ENCODE measurements at regions not wholly inside any gene's neighbourhood (a gene's known extent, or its start where the extent isn't known, plus 50 kb on each side); places are given as distances from the start of the nearest gene placed in this dataset.

DNA sequence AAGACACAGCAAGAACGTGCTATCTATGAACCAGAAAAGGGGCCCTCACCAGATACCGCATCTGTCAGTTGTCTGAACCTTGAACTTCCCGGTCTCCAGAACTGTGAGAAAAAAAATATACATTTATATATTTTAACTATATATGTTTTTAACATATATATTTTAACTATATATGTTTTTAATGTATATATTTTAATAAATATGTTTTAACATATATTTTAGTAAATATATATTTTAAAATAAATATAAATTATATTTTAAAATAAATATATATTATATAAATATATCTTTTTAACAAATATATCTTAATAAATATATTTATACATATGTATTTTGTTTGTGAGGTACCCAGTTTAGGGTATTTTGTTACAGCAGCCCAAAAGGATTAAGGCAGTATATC is 958.2 kb upstream of the AUTS2 start:
- H3K27me3 ChIP-seq (ENCODE audit: control insufficient read depth, insufficient read depth, low read length), result no peaks in the 10 kb centered on the region
- no peaks in the 10 kb centered on the region for H3K9me3 ChIP-seq (ENCODE audit: control insufficient read depth, low read length)
- no peak overlapping the region for H3K4me3 ChIP-seq (ENCODE audit: low read length)
- no peaks in the 10 kb centered on the region for H3K4me1 ChIP-seq (ENCODE audit: control insufficient read depth, insufficient read depth, low read length)
- no peaks in the 10 kb centered on the region for H3K36me3 ChIP-seq (ENCODE audit: control insufficient read depth, insufficient read depth, low read length)
- H3K9ac ChIP-seq (ENCODE audit: low read length), result no peak overlapping the region

DNA sequence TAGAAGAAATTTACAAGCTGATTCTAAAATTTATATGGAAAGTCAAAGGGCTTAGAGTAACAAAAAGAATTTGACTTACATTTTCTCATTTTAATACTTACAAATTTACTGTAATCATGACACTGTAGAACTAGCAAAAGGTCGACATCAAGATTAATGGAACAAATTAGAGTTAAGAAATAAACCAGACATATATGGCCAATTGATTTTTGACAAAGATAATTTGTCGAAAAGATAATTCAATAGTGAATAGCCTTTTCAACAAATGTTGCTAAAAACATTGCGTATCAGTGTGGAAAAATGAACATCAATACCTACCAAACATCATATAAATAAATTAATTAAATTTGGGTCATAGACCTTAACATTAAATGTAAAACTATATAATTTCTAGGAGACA is 955.5 kb upstream of the AUTS2 start:
- no peaks in the 10 kb centered on the region for H3K27me3 ChIP-seq (ENCODE audit: control insufficient read depth, insufficient read depth, low read length)
- H3K9ac ChIP-seq (ENCODE audit: low read length), result no peak overlapping the region
- no peaks in the 10 kb centered on the region for H3K9me3 ChIP-seq (ENCODE audit: control insufficient read depth, low read length)
- no peaks in the 10 kb centered on the region for H3K4me1 ChIP-seq (ENCODE audit: control insufficient read depth, insufficient read depth, low read length)
- H3K4me3 ChIP-seq (ENCODE audit: low read length), result no peak overlapping the region
- no peaks in the 10 kb centered on the region for H3K36me3 ChIP-seq (ENCODE audit: control insufficient read depth, insufficient read depth, low read length)

DNA sequence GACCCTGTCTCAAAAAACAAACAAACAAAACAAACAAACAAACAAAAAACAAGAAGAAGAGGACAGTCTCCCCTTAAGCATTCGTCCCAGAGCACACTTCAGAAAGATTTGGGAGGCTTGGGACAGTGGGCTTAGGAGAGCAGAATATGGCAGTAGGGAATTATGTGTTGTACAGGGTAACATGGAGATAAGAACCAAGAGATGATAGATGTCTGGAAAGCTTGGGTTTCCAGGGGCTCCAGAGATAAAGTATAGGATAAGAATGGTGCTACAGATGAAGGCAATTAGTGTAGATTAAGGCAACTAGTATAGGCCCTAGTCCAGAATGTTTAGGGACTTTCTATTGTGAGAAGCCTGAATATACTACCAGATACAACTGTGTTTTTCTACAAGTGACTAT is 934.9 kb upstream of the AUTS2 start:
- H3K9me3 ChIP-seq (ENCODE audit: control insufficient read depth, low read length), result no peaks in the 10 kb centered on the region
- H3K4me3 ChIP-seq (ENCODE audit: low read length), result no peak overlapping the region
- H3K27me3 ChIP-seq (ENCODE audit: control insufficient read depth, insufficient read depth, low read length), result no peaks in the 10 kb centered on the region
- H3K4me1 ChIP-seq (ENCODE audit: control insufficient read depth, insufficient read depth, low read length), result no peaks in the 10 kb centered on the region
- no peak overlapping the region for H3K9ac ChIP-seq (ENCODE audit: low read length)
- no peaks in the 10 kb centered on the region for H3K36me3 ChIP-seq (ENCODE audit: control insufficient read depth, insufficient read depth, low read length)

DNA sequence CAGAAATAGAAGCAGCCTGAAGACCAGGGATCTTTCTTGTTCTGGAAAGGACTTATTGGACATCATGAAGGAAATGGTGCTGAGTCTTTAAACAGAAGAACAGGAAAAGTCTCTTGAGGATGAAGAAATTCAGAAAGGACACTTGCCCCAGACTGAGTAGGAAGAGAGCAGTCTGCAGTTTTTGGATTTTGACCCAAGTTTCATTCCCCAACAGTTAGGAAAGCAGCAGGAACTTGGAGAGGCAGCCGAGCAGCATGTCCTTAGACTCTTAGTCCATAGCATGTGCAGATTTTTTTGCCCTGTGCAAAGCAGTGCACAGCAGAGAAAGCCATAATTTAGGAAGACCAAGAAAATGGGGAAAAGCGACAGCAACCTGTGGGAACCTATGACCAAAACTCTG is 927.2 kb upstream of the AUTS2 start:
- no peaks in the 10 kb centered on the region for H3K27me3 ChIP-seq (ENCODE audit: control insufficient read depth, insufficient read depth, low read length)
- H3K4me1 ChIP-seq (ENCODE audit: control insufficient read depth, insufficient read depth, low read length), result no peaks in the 10 kb centered on the region
- H3K4me3 ChIP-seq (ENCODE audit: low read length), result no peak overlapping the region
- no peaks in the 10 kb centered on the region for H3K36me3 ChIP-seq (ENCODE audit: control insufficient read depth, insufficient read depth, low read length)
- no peaks in the 10 kb centered on the region for H3K9me3 ChIP-seq (ENCODE audit: control insufficient read depth, low read length)
- H3K9ac ChIP-seq (ENCODE audit: low read length), result no peak overlapping the region

DNA sequence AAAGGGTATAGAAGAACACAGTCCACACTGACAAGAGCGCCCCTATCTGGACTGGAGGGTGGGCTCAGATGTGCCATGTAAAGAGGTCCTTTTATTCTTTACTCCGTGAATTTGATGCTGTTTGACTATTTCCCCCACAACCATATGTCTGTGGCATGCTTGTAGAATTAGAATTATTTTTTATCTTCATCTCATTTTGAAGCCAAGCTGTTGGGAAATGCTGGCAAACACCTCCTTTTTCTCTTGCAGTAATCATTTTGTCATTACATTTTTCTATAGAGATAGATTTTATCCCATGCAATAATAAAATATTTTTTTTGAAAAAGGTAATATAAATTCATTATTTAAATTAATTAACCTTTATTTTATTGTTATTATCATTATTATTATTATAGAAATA is 926.6 kb upstream of the AUTS2 start:
- Histone ChIP-seq H3K9me3 (ENCODE audit: control insufficient read depth, low read length) (no peaks in the 10 kb centered on the region), H3K9ac (ENCODE audit: low read length) (no peak overlapping the region), H3K4me1 (ENCODE audit: control insufficient read depth, insufficient read depth, low read length) (no peaks in the 10 kb centered on the region), H3K4me3 (ENCODE audit: low read length) (no peak overlapping the region), H3K27me3 (ENCODE audit: control insufficient read depth, insufficient read depth, low read length) (no peaks in the 10 kb centered on the region), H3K36me3 (ENCODE audit: control insufficient read depth, insufficient read depth, low read length) (no peaks in the 10 kb centered on the region)

DNA sequence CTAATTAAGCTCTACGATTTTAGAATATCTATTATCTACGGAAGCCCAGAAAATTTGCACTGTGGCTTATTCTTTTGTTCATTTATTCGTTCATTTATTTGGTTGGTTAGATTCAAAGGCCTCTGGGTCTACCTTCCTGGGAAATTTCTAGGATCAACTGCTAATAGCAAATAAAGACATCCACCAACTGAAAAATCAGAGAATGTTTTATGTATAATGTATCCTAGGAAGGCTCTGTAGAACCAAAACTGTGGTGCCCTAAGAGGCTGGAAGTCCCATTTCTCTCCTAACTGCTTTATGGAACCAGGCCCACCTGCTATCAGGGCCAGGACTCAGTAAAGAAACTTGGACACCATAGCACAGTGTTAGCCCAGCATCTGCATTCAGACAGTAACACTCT is 923.4 kb upstream of the AUTS2 start:
- no peaks in the 10 kb centered on the region for H3K4me1 ChIP-seq (ENCODE audit: control insufficient read depth, insufficient read depth, low read length)
- no peaks in the 10 kb centered on the region for H3K36me3 ChIP-seq (ENCODE audit: control insufficient read depth, insufficient read depth, low read length)
- H3K9ac ChIP-seq (ENCODE audit: low read length), result no peak overlapping the region
- no peaks in the 10 kb centered on the region for H3K9me3 ChIP-seq (ENCODE audit: control insufficient read depth, low read length)
- no peak overlapping the region for H3K4me3 ChIP-seq (ENCODE audit: low read length)
- H3K27me3 ChIP-seq (ENCODE audit: control insufficient read depth, insufficient read depth, low read length), result no peaks in the 10 kb centered on the region

DNA sequence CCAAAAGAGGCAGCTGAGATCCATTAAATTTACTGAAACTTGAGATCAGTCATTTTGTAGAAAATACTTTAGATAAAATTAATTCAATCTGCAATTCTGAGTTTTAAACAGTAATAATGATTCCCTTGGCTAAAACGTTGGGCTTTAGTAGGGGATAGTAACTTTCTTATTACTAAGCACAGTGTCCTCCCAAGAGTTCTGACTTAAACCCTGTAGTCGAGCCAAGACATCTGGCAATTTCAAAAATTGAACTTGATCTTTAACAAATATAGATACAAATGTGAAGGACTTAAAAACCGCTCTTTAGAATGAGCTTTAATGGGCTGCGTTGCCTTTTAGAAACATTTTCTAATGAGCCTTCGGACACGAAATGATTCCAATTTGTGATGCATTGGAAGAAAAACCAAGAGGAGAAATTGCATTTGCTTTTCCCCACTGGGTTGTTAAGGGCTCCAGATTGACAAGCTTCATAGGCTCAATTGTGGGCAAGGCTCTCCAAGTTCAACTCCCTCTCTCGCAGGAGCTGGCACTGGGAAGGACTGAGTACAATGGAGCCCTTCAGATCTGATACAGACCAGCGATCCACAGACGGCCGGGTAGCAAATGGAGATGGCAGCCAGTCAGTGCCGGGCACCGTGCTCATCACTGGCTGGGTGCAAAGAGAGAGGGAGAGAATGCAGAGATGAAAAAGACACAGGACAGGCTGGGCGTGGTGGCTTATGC is 921.3 kb upstream of the AUTS2 start:
- Histone ChIP-seq H3K36me3 (ENCODE audit: control insufficient read depth, insufficient read depth, low read length) (no peaks in the 10 kb centered on the region), H3K9ac (ENCODE audit: low read length) (no peak overlapping the region), H3K9me3 (ENCODE audit: control insufficient read depth, low read length) (no peaks in the 10 kb centered on the region), H3K4me1 (ENCODE audit: control insufficient read depth, insufficient read depth, low read length) (no peaks in the 10 kb centered on the region), H3K4me3 (ENCODE audit: low read length) (no peak overlapping the region), H3K27me3 (ENCODE audit: control insufficient read depth, insufficient read depth, low read length) (no peaks in the 10 kb centered on the region)

DNA sequence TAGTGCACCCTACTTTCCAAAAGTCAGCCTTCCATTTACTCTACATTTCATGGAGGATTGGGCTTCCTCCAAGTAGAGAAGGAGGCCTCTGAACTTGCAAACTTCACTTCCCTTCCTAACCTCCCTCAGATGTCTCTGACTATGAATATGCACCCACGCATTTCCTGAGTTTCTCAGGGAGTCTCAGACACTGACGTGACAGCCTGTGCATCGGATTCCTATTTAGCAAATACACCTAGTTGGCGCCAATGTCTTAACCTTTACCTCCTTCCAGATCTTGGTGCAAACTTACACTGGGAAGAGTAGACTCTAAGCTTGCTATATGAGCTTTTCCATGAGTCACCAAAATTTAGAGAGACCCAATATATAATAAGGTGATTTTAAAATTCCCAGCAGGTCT is 920.1 kb upstream of the AUTS2 start:
- Histone ChIP-seq H3K9ac (ENCODE audit: low read length) (no peak overlapping the region), H3K4me1 (ENCODE audit: control insufficient read depth, insufficient read depth, low read length) (no peaks in the 10 kb centered on the region), H3K4me3 (ENCODE audit: low read length) (no peak overlapping the region), H3K27me3 (ENCODE audit: control insufficient read depth, insufficient read depth, low read length) (no peaks in the 10 kb centered on the region), H3K9me3 (ENCODE audit: control insufficient read depth, low read length) (no peaks in the 10 kb centered on the region), H3K36me3 (ENCODE audit: control insufficient read depth, insufficient read depth, low read length) (no peaks in the 10 kb centered on the region)

DNA sequence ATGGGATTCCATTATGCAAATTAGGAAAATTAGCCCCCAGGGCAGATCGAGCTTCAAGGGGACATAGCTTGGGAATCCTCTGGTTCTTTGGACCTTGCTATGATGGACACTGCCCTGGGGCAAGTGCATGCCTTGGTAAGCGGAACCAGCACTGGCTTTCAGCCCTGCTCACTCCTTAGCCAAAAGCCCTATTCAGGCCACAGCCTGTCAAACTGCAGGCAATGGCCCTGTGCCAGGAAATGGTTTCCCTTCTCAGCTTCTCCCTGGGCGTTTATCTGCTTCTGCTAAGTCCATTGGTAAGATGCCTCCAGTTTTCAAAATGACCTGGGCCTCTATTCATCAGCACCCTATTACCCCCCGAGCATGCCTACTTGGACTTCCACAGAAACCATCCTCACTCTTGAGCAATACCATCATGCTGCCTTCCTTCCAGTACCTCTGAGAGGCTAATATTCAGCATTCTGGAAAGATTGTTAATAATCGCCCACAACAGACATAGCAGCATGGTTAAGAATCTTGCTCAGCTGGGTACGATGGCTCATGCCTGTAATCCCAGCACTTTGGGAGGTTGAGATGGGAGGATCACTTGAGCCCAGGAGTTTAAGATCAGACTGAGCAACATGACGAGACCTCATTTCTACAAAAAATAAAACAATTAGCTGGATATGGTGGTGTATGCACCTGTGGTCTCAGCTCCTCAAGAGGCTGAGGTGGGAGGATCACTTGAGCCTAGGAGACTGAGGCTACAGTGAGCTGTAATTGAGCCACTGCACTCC is 918.6 kb upstream of the AUTS2 start:
- H3K9ac ChIP-seq (ENCODE audit: low read length), result no peak overlapping the region
- H3K36me3 ChIP-seq (ENCODE audit: control insufficient read depth, insufficient read depth, low read length), result no peaks in the 10 kb centered on the region
- H3K9me3 ChIP-seq (ENCODE audit: control insufficient read depth, low read length), result no peaks in the 10 kb centered on the region
- no peak overlapping the region for H3K4me3 ChIP-seq (ENCODE audit: low read length)
- no peaks in the 10 kb centered on the region for H3K4me1 ChIP-seq (ENCODE audit: control insufficient read depth, insufficient read depth, low read length)
- no peaks in the 10 kb centered on the region for H3K27me3 ChIP-seq (ENCODE audit: control insufficient read depth, insufficient read depth, low read length)

DNA sequence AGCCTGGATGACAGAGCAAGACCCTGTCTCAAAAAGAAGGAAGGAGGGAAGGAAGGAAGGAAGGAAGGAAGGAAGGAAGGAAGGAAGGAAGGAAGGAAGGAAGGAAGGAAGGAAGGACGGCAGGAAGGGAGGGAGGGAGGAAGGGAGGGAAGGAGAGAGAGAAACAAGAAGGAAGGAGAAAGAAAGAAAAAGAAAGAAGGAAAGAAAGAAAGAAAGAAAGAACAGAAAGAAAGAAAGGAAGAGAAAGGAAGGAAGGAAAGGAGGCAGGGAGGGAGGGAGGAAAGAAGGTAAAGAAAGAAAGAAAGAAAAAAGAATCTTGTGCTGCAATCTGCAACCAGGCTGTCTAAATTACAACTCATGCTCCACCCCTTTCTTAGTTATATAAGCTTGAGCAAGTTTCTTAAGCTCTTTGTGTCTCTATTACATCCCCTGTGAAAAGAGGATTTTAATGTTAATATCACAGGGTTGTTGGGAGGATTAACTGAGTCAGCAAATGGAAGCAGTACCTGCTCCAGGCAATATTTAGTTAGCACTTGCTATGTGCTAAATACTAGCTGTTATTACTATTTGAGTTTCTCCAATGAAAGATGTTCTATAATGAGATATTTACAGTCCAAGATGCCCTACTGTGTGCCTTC is 917.9 kb upstream of the AUTS2 start:
- Histone ChIP-seq H3K9me3 (ENCODE audit: control insufficient read depth, low read length) (no peaks in the 10 kb centered on the region), H3K4me1 (ENCODE audit: control insufficient read depth, insufficient read depth, low read length) (no peaks in the 10 kb centered on the region), H3K27me3 (ENCODE audit: control insufficient read depth, insufficient read depth, low read length) (no peaks in the 10 kb centered on the region), H3K36me3 (ENCODE audit: control insufficient read depth, insufficient read depth, low read length) (no peaks in the 10 kb centered on the region), H3K4me3 (ENCODE audit: low read length) (no peak overlapping the region), H3K9ac (ENCODE audit: low read length) (no peak overlapping the region)

DNA sequence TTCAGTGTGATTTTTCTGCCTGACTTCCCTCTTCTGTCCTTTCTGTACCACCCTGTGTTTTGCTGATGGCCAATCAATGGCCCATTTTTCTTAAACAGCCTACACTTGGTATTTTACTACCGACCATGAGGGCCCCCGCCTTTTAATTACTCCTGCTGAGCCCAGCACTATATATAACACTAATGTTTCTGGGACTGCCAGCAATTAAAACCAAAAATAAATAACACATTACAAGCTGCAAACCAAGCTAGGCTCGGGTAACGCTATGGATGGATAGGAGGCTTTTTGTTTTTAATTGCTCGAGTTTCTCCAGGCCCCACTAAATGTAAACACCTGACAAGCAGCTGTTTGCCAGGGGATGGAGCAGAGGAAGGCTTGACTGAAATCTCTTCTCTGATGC is 915.4 kb upstream of the AUTS2 start:
- no peaks in the 10 kb centered on the region for H3K36me3 ChIP-seq (ENCODE audit: control insufficient read depth, insufficient read depth, low read length)
- no peaks in the 10 kb centered on the region for H3K9me3 ChIP-seq (ENCODE audit: control insufficient read depth, low read length)
- H3K4me1 ChIP-seq (ENCODE audit: control insufficient read depth, insufficient read depth, low read length), result no peaks in the 10 kb centered on the region
- no peak overlapping the region for H3K9ac ChIP-seq (ENCODE audit: low read length)
- H3K4me3 ChIP-seq (ENCODE audit: low read length), result no peak overlapping the region
- H3K27me3 ChIP-seq (ENCODE audit: control insufficient read depth, insufficient read depth, low read length), result no peaks in the 10 kb centered on the region

DNA sequence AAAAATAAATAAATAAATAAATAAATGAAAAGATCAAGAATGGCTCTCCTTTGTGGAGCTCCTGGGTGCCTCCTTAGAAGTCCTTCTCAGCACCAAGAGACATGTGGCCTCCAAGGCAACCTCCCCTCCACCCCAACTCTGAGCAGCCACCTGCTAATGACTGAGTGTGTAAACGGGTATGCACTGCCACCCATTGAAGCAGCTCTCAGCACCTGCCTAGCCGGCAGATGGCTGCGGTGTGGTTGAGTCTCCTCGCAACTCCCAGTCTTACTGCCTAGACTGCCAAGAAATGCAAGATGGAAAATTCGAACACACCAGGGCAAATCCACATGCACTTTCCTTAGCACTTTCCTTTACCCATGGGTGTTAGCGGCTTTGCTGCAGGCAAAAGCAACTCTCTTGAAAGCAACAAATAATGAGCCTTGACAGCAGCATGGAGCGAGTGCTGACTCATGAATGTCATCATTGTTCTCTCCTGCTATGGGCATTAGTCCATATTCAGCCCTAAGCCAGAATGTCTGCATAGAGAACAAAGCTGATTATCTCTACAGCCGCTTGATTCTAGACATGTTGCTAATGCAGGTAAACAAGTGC is 913.9 kb upstream of the AUTS2 start:
- Histone ChIP-seq H3K27me3 (ENCODE audit: control insufficient read depth, insufficient read depth, low read length) (no peaks in the 10 kb centered on the region), H3K4me3 (ENCODE audit: low read length) (no peak overlapping the region)

More for the DNA sequence above, 913.9 kb upstream of the AUTS2 start:
- H3K9me3 ChIP-seq (ENCODE audit: control insufficient read depth, low read length), result no peaks in the 10 kb centered on the region
- no peaks in the 10 kb centered on the region for H3K36me3 ChIP-seq (ENCODE audit: control insufficient read depth, insufficient read depth, low read length)
- no peak overlapping the region for H3K9ac ChIP-seq (ENCODE audit: low read length)
- H3K4me1 ChIP-seq (ENCODE audit: control insufficient read depth, insufficient read depth, low read length), result no peaks in the 10 kb centered on the region
